ENCODE measurements at regions not wholly inside any gene's neighbourhood (a gene's known extent, or its start where the extent isn't known, plus 50 kb on each side); places are given as distances from the start of the nearest gene placed in this dataset.

- Histone ChIP-seq H3K27me3 (no peaks in the 10 kb centered on the region), H3K9me3 (no peaks in the 10 kb centered on the region), H3K27ac (no peak overlapping the region), H3K36me3 (no peaks in the 10 kb centered on the region), H3K4me3 (no peak overlapping the region), H3K4me1 (no peaks in the 10 kb centered on the region)
- DNase-seq = no peak
- intact Hi-C loops (cut with DNase I) = no loop called here
- TF ChIP-seq POLR2A (IDR thresholded peaks at IDR 0.05) = no peak
- no peak for TF ChIP-seq POLR2AphosphoS5 (IDR thresholded peaks at IDR 0.05)
- TF ChIP-seq EP300 (IDR thresholded peaks at IDR 0.05) = no peak
- TF ChIP-seq CTCF (IDR thresholded peaks at IDR 0.05) = no peak
- WGBS, 2 donors = 33 to 38% methylated on average over 2 of the region's 2 CpGs
Observed at GRCh38 chr11:104736502-104736901, 161.8 kb downstream of the CASP12 start.

- Histone ChIP-seq H3K36me3 (no peaks in the 10 kb centered on the region), H3K27me3 (no peaks in the 10 kb centered on the region), H3K4me3 (no peak overlapping the region), H3K9me3 (no peaks in the 10 kb centered on the region), H3K27ac (no peak overlapping the region), H3K4me1 (no peaks in the 10 kb centered on the region)
- DNase-seq = no peak
- intact Hi-C loops (cut with DNase I) = no loop called here
- TF ChIP-seq EP300 (IDR thresholded peaks at IDR 0.05) = no peak
- TF ChIP-seq CTCF (IDR thresholded peaks at IDR 0.05) = no peak
- TF ChIP-seq POLR2AphosphoS5 (IDR thresholded peaks at IDR 0.05) = no peak
- TF ChIP-seq POLR2A (IDR thresholded peaks at IDR 0.05) = no peak
Observed at GRCh38 chr11:104734998-104735397, 163.3 kb downstream of the CASP12 start.

GRCh38 chr11:104731890-104732289, 166.4 kb downstream of the CASP12 start:
- intact Hi-C loops (cut with DNase I) = no loop called here
- Histone ChIP-seq H3K27me3 (no peaks in the 10 kb centered on the region), H3K9me3 (no peaks in the 10 kb centered on the region), H3K36me3 (no peaks in the 10 kb centered on the region), H3K4me3 (no peak overlapping the region), H3K4me1 (no peaks in the 10 kb centered on the region), H3K27ac (no peak overlapping the region)
- no peak for DNase-seq
- TF ChIP-seq EP300 (IDR thresholded peaks at IDR 0.05) (no peak), POLR2AphosphoS5 (IDR thresholded peaks at IDR 0.05) (no peak), POLR2A (IDR thresholded peaks at IDR 0.05) (no peak), CTCF (IDR thresholded peaks at IDR 0.05) (no peak)
- WGBS, 2 donors = 35 to 78% methylated on average over 1 of the region's 1 CpG

GRCh38 chr11:104728927-104729326, 169.3 kb downstream of the CASP12 start:
- H3K27me3 ChIP-seq = no peaks in the 10 kb centered on the region
- DNase-seq = no peak
- no peaks in the 10 kb centered on the region for H3K36me3 ChIP-seq
- no peak overlapping the region for H3K27ac ChIP-seq
- no peak overlapping the region for H3K4me3 ChIP-seq
- TF ChIP-seq EP300 (IDR thresholded peaks at IDR 0.05) = no peak
- TF ChIP-seq CTCF (IDR thresholded peaks at IDR 0.05) = no peak
- no peaks in the 10 kb centered on the region for H3K4me1 ChIP-seq
- intact Hi-C loops (cut with DNase I) = no loop called here
- WGBS, 2 donors = 91 to 93% methylated on average over 6 of the region's 6 CpGs
- no peaks in the 10 kb centered on the region for H3K9me3 ChIP-seq

GRCh38 chr11:104727768-104728167, 170.5 kb downstream of the CASP12 start:
- H3K4me1 ChIP-seq = no peaks in the 10 kb centered on the region
- H3K9me3 ChIP-seq = no peaks in the 10 kb centered on the region
- 40 to 60% methylated on average over 2 of the region's 2 CpGs for WGBS, 2 donors

More at GRCh38 chr11:104727768-104728167, 170.5 kb downstream of the CASP12 start:
- DNase-seq = no peak
- H3K27me3 ChIP-seq = no peaks in the 10 kb centered on the region
- no peak overlapping the region for H3K4me3 ChIP-seq
- intact Hi-C loops (cut with DNase I) = no loop called here
- H3K36me3 ChIP-seq = no peaks in the 10 kb centered on the region
- no peak overlapping the region for H3K27ac ChIP-seq
- TF ChIP-seq EP300 (IDR thresholded peaks at IDR 0.05) (no peak), POLR2A (IDR thresholded peaks at IDR 0.05) (no peak), CTCF (IDR thresholded peaks at IDR 0.05) (no peak), POLR2AphosphoS5 (IDR thresholded peaks at IDR 0.05) (no peak)
